ENCODE measurements at regions not wholly inside any gene's neighbourhood (a gene's known extent, or its start where the extent isn't known, plus 50 kb on each side); places are given as distances from the start of the nearest gene placed in this dataset.

- no peak for TF ChIP-seq CTCF (IDR thresholded peaks at IDR 0.05)
- TF ChIP-seq POLR2AphosphoS5 (IDR thresholded peaks at IDR 0.05): no peak
These were observed 183.1 kb upstream of the CXCR4 start for GRCh38 chr2:136301006-136301405.

All from gastroesophageal sphincter (tissue), 3 donors.